MM.1S (cell line): ENCODE measurements at regions not wholly inside any gene's neighbourhood (a gene's known extent, or its start where the extent isn't known, plus 50 kb on each side); places are given as distances from the start of the nearest gene placed in this dataset.

ENCODE experiments used
- DNase-seq: peaks from one replicate; pipeline ENCODE4 v3.0.0-alpha.2; 2015
- H2AFZ ChIP-seq: fragments of 300-600 bp; sonication (generic); 2 replicates; pipeline ENCODE4 v1.6.0; 2016; ENCODE audit warnings: antibody characterized with exemption, low read length
- H3F3A ChIP-seq: fragments of 300-600 bp; sonication (generic); 2 replicates; pipeline ENCODE4 v1.6.1; 2016; ENCODE audit warnings: mild to moderate bottlenecking, antibody characterized with exemption, low read length, moderate library complexity, mixed read lengths; ENCODE audit not compliant: insufficient read depth
- H3K27ac ChIP-seq: fragments of 300-600 bp; sonication (generic); 2 replicates; pipeline ENCODE4 v1.5.1; 2016; ENCODE audit warnings: mild to moderate bottlenecking, low read length
- H3K27me3 ChIP-seq: fragments of 300-600 bp; sonication (generic); replicated peaks from 2 replicates; pipeline ENCODE4 v1.6.0; 2016; ENCODE audit warnings: low read length; ENCODE audit not compliant: insufficient read depth
- H3K36me3 ChIP-seq: fragments of 300-600 bp; sonication (generic); replicated peaks from 2 replicates; pipeline ENCODE4 v1.6.1; 2016; ENCODE audit warnings: mild to moderate bottlenecking, low read length, mixed read lengths; ENCODE audit not compliant: insufficient read depth
- H3K4me1 ChIP-seq: fragments of 300-600 bp; sonication (generic); 2 replicates; pipeline ENCODE4 v1.6.1; 2016; ENCODE audit warnings: low read length, mixed read lengths
- H3K4me2 ChIP-seq: fragments of 300-600 bp; sonication (generic); 2 replicates; pipeline ENCODE4 v1.6.0; 2016; ENCODE audit warnings: low read depth, low read length
- H3K4me3 ChIP-seq: fragments of 300-600 bp; sonication (generic); 2 replicates; pipeline ENCODE4 v1.5.1; 2016; ENCODE audit warnings: low read length, mixed read lengths
- H3K79me2 ChIP-seq: fragments of 300-600 bp; sonication (generic); 2 replicates; pipeline ENCODE4 v1.6.1; 2016; ENCODE audit warnings: mixed run types, low read length, mixed read lengths
- H3K9ac ChIP-seq: fragments of 300-600 bp; sonication (generic); 2 replicates; pipeline ENCODE4 v1.6.1; 2016; ENCODE audit warnings: low read length, mixed read lengths
- H3K9me2 ChIP-seq: fragments of 300-600 bp; sonication (generic); replicated peaks from 2 replicates; pipeline ENCODE4 v1.6.1; 2016; ENCODE audit warnings: mild to moderate bottlenecking, low read length, mixed read lengths; ENCODE audit not compliant: insufficient read depth
- H3K9me3 ChIP-seq: fragments of 300-600 bp; sonication (generic); replicated peaks from 2 replicates; pipeline ENCODE4 v1.6.1; 2016; ENCODE audit warnings: mild to moderate bottlenecking, low read length, mixed read lengths; ENCODE audit not compliant: insufficient read depth
- H4K20me1 ChIP-seq: fragments of 300-600 bp; sonication (generic); 2 replicates; pipeline ENCODE4 v1.6.1; 2016; ENCODE audit warnings: mild to moderate bottlenecking, low read length, moderate library complexity, mixed read lengths; ENCODE audit not compliant: insufficient read depth
- EZH2 ChIP-seq: fragments of 300-600 bp; sonication (generic); optimal IDR thresholded peaks from 2 replicates; pipeline ENCODE3; 2017; ENCODE audit warnings: low read depth, mild to moderate bottlenecking, antibody characterized with exemption, low read length, mixed read lengths
- EZH2phosphoT487 ChIP-seq: fragments of 300-600 bp; sonication (generic); IDR thresholded peaks from 2 replicates; pipeline ENCODE4 v1.6.1; 2018; ENCODE audit warnings: antibody characterized with exemption, low read length
- TF ChIP-seq, protein P1 (sequence below): fragments of 300-600 bp; sonication (generic); IDR thresholded peaks from 2 replicates; pipeline ENCODE4 v1.5.1; 2016; ENCODE audit warnings: antibody characterized with exemption, low read length, mixed read lengths

DNA sequence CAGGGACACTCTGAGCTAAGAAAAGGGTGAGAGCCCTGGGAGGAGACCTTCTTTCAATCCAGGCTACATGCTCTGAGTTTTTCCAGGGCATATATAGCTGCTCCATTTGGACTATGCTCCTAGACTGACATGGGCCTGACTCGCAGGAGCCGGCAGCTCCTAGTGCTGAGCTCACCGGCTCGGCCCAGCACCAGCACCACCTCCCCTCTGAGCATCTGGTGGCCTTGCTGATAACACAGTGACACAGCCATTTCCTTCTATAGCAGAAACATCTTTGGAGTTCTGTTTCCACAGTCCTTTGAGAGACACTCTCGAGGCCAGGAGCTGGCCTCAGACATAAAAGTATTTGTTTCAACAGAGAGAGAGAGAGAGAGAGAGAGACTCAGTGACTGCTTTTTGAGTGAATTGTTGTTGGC lies 184.9 kb downstream of the TM9SF2 start:
- Histone ChIP-seq H3K36me3 (no peaks in the 10 kb centered on the region), H2AFZ (no peak overlapping the region), H3F3A (no peaks in the 10 kb centered on the region), H4K20me1 (no peaks in the 10 kb centered on the region), H3K9me3 (no peaks in the 10 kb centered on the region), H3K79me2 (no peaks in the 10 kb centered on the region), H3K4me1 (no peaks in the 10 kb centered on the region), H3K9ac (no peak overlapping the region), H3K4me2 (no peak overlapping the region), H3K27ac (no peak overlapping the region), H3K4me3 (no peak overlapping the region), H3K9me2 (no peaks in the 10 kb centered on the region), H3K27me3 (no peaks in the 10 kb centered on the region)
- DNase-seq, result no peak
- TF ChIP-seq EZH2 (no peak), EZH2phosphoT487 (no peak)
- TF ChIP-seq, protein P1, sequence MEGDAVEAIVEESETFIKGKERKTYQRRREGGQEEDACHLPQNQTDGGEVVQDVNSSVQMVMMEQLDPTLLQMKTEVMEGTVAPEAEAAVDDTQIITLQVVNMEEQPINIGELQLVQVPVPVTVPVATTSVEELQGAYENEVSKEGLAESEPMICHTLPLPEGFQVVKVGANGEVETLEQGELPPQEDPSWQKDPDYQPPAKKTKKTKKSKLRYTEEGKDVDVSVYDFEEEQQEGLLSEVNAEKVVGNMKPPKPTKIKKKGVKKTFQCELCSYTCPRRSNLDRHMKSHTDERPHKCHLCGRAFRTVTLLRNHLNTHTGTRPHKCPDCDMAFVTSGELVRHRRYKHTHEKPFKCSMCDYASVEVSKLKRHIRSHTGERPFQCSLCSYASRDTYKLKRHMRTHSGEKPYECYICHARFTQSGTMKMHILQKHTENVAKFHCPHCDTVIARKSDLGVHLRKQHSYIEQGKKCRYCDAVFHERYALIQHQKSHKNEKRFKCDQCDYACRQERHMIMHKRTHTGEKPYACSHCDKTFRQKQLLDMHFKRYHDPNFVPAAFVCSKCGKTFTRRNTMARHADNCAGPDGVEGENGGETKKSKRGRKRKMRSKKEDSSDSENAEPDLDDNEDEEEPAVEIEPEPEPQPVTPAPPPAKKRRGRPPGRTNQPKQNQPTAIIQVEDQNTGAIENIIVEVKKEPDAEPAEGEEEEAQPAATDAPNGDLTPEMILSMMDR, result no peak

DNA sequence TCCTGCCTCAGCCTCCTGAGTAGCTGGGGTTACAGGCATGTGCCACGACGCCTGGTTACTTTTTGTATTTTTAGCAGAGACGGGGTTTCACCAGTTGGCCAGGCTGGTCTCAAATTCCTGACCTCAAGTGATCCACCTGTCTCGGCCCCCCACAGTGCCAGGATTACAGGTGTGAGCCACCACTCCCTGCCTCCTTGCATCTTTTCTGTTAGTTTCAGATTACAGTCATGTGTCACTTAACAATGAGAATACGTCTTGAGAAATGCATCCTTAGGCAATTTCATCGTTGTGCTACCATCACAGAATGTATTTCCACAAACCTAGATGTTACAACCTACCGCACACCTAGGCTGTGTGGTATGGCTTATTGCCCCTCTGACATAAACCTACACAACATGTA lies 180.4 kb downstream of the TM9SF2 start:
- no peaks in the 10 kb centered on the region for H3K9me3 ChIP-seq
- H3K4me3 ChIP-seq, result no peak overlapping the region
- no peaks in the 10 kb centered on the region for H3K4me1 ChIP-seq
- no peaks in the 10 kb centered on the region for H3K27me3 ChIP-seq
- no peaks in the 10 kb centered on the region for H3K9me2 ChIP-seq
- H3K9ac ChIP-seq, result no peak overlapping the region
- no peaks in the 10 kb centered on the region for H4K20me1 ChIP-seq
- H2AFZ ChIP-seq, result no peak overlapping the region
- TF ChIP-seq EZH2phosphoT487 (no peak), EZH2 (no peak)
- TF ChIP-seq, protein P1, result no peak
- H3K27ac ChIP-seq, result no peak overlapping the region
- H3K4me2 ChIP-seq, result no peak overlapping the region
- no peaks in the 10 kb centered on the region for H3K79me2 ChIP-seq
- no peak for DNase-seq
- H3F3A ChIP-seq, result no peaks in the 10 kb centered on the region
- H3K36me3 ChIP-seq, result no peaks in the 10 kb centered on the region

DNA sequence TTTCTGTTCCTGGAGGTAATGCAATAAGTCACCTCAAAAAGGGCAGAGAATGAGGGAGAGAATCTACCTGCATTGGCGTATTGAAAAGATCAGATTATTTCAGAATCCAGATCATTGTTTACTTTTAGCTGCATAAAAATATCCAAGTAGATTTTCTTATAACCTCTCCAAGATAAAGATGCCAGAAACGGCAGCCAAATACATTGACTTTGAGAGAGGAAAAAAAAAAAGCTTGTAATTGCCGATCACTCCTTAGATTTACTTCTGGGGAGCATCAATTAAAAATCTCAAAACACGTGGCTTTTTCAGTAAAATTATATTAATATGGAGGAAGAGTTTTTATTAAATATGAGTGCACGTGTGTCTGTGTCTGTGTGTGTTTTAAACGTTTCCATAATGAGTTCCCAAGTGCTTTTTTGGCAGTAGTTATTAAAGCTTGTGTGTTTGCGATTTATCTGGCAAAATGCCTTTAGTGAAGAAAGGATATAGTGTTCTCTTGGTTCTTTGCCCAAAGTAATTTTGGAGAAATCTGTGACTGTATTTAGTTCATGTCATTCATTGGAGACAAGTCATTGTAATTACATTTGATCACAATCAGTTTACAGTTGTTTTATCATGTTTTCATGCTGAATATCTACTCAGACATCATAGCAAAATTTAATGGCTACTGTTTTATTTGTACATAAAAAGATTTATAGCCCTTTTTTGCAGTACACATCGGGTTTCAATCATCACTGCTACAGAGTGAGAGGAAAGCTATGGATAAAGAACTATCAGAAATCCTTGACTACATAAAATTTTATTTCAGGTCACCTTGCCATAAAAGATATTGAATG lies 176.1 kb downstream of the TM9SF2 start:
- Histone ChIP-seq H3K36me3 (no peaks in the 10 kb centered on the region), H3K27me3 (no peaks in the 10 kb centered on the region), H2AFZ (no peak overlapping the region), H3K4me2 (no peak overlapping the region), H3K27ac (no peak overlapping the region), H3F3A (no peaks in the 10 kb centered on the region), H3K9ac (no peak overlapping the region), H3K79me2 (no peaks in the 10 kb centered on the region), H3K9me3 (no peaks in the 10 kb centered on the region), H4K20me1 (no peaks in the 10 kb centered on the region), H3K4me1 (no peaks in the 10 kb centered on the region), H3K4me3 (no peak overlapping the region), H3K9me2 (no peaks in the 10 kb centered on the region)
- TF ChIP-seq, protein P1, result no peak
- TF ChIP-seq EZH2phosphoT487 (no peak), EZH2 (no peak)
- DNase-seq, result no peak
